Thyroid gland (tissue), 4 donors: ENCODE measurements at regions not wholly inside any gene's neighbourhood (a gene's known extent, or its start where the extent isn't known, plus 50 kb on each side); places are given as distances from the start of the nearest gene placed in this dataset.

Source experiments
- POLR2A ChIP-seq, 2 donors: fragments of 450-650 bp; IDR thresholded peaks; one replicate each; pipeline ENCODE4 v1.6.1; 2017; ENCODE audit warnings: antibody characterized with exemption in 2 of 2, mild to moderate bottlenecking in 2 of 2, moderate library complexity in 1 of 2
- TF ChIP-seq, protein P1 (sequence below), 6 experiments: fragments of 200-600 bp in 3 of 6; fragments of 450-650 bp in 3 of 6; sonication (generic) in 3 of 6; IDR thresholded peaks; one replicate each; pipeline ENCODE4 v1.5.1; 2016 to 2019; ENCODE audit warnings: antibody characterized with exemption in 6 of 6, mild to moderate bottlenecking in 2 of 6, inconsistent platforms in 1 of 6, moderate library complexity in 1 of 6

DNA sequence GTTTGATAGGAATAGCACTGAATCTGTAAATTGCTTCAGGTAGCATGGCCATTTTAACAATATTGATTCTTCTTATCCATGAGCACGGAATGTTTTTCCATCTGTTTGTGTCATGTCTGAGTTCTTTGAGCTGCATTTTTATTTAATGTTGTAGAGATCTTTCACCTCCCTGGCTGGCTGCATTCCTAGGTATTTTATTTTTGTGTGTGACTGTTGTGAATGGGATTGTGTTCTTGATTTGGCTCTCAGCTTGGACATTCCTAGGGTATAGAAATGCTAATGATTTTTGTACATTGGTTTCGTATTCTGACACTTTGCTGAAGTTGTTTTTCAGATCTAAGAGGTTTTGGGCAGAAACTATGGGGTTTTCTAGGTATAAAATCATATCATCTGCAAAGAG is 152.9 kb upstream of the CHD1 start:
- TF ChIP-seq, protein P1, sequence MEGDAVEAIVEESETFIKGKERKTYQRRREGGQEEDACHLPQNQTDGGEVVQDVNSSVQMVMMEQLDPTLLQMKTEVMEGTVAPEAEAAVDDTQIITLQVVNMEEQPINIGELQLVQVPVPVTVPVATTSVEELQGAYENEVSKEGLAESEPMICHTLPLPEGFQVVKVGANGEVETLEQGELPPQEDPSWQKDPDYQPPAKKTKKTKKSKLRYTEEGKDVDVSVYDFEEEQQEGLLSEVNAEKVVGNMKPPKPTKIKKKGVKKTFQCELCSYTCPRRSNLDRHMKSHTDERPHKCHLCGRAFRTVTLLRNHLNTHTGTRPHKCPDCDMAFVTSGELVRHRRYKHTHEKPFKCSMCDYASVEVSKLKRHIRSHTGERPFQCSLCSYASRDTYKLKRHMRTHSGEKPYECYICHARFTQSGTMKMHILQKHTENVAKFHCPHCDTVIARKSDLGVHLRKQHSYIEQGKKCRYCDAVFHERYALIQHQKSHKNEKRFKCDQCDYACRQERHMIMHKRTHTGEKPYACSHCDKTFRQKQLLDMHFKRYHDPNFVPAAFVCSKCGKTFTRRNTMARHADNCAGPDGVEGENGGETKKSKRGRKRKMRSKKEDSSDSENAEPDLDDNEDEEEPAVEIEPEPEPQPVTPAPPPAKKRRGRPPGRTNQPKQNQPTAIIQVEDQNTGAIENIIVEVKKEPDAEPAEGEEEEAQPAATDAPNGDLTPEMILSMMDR (IDR thresholded peaks at IDR 0.05) = no peak
- no peak for TF ChIP-seq POLR2A (IDR thresholded peaks at IDR 0.05)
